ENCODE measurements at regions not wholly inside any gene's neighbourhood (a gene's known extent, or its start where the extent isn't known, plus 50 kb on each side); places are given as distances from the start of the nearest gene placed in this dataset.

Small RNA genes lying in the stretch of these regions (microRNA-seq; reads per million reads assigned to microRNA genes)
- 0 reads per million in 2 donors for gene MIR8065 (ENCODE audit: borderline number of aligned reads in 2 of 2, borderline replicate concordance in 1 of 2)

Measured in right atrium auricular region (tissue), 2 donors.